Activated T-cell treated with anti-CD3 and anti-CD28 coated beads for 1 hour (primary cell): ENCODE measurements at regions not wholly inside any gene's neighbourhood (a gene's known extent, or its start where the extent isn't known, plus 50 kb on each side); places are given as distances from the start of the nearest gene placed in this dataset.

ENCODE experiments used
- DNase-seq: peaks from one replicate; pipeline ENCODE4 v3.0.0-alpha.2; 2020; ENCODE audit warnings: low read depth

DNA sequence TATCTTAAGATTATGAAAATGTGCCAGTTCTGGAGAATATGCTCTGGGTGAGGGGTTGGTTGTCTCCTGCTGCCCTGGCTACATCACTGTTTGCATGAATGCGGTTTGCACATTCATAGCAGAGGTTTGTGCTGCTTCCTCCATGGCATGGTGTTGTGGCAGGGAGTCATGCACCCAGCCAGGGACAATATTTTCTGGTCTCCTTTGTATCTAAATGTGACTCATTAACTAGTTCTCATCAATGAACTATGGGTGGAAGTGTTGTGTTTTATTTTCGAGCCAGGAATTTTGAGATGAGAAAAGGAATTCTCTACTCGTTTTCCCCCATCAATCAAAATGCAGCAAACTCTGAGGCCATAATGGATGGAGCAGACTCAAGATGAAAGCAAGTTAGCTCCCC lies 527.3 kb downstream of the SNAPC1 start:
- DNase-seq, result no peak

DNA sequence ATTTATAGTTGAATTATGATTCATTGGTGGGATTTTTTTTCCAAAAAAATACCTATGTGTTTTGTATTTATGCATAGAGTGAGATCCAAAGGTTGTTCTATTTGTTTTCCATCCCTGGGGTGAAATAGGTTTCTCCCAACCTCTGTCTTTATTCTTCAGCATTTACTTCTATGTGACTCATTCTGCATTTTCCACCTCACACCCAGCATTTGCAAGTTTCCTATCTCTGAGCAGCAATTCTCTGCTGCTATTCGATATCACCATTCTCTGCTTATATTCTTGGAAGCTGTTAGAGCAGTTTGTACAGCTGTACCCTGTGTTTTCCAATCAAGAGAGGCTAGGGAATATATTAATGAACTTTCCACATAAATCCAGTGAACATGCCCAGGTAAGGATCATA lies 538.9 kb downstream of the SNAPC1 start:
- DNase-seq, result no peak

DNA sequence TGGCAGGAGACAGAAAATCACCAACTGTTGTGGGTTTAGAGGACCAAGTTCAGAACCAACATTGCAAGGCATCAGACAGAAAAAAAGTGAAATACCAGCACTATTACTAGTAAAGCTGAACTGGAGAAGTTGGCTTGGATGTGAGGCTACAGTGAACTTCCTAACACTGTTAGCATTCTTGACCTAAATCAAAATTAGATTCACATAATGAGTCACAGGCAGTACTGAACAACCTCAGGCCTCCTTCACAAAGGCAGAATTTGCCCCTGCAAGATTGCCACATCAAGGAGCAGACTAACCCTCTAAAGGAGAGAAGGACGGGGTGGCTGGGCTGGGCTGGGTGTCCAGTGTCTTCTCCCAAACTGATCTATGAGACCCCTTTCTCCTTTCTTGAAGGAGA lies 539.7 kb downstream of the SNAPC1 start:
- DNase-seq, result no peak

DNA sequence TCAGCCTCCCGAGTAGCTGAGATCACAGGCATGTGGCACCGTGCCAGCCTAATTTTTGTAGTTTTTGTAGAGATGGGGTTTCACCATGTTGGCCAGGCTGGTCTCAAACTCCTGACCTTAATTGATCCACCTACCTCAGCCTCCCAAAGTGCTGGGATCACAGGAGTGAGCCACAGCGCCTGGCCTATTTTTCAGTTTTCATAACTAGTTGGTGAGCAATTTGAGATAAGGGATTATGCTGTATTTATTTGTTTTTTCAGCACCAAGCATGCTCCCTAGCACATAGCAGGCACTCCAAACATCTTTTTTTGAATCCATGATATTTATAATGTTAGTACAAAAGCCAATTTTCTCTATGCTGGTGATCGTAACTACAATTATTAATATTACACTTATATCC lies 541.2 kb downstream of the SNAPC1 start:
- DNase-seq, result no peak

DNA sequence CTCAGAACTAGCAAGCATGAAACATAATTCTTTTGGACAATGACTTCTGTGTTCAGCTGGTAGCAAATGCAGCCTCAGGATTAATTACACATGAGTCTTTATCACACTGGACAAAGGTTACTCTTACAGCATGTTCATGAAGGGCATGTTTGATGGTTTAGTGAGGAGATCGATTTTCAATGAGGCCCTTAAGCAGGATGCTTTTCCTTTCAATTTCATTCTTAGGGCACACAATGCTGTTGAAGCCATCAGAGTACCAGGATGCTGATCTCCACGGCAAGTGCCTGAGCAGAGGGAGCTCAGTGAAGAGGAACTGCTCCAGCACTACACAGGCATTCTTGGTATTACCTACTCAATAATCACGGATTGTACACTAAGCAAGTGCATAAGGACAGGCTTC lies 542.0 kb downstream of the SNAPC1 start:
- DNase-seq, result no peak

DNA sequence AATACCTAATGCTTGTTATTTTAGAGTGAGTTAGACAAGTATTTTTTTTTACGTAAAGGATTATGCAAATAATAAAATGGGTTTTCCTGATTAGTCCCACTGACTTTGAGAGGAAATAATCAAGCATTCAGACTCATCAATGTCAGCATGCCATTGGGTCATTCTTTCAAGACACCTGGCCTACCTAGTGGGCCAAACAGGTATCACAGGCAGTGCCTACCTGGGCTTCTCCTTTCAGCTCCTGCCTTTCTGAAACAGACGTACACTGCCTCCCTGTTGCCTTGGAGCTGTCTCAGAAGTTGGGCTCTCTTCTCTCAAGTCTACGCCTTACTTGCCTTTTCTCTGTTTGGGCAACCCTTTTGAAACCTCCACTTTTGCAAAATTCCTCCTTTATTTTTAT lies 545.6 kb downstream of the SNAPC1 start:
- no peak for DNase-seq

DNA sequence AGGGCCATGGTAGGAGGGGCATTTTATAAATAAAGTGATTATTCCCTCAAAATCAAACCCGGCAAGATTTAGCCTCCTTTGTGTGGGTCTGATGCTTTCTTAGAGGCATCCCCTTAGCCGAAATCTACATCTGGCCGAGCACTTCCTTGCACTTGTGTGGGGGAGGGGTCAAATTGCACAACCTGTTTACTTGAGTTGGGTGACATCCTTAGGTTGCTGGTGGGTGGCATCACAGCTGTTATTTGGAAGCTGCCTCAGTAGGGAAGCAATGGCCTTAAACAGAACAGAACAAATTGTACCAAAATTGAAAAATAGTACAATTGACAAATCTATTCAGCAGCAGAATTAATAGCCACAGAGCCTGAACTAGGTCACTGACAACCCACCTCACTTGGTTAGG lies 546.1 kb downstream of the SNAPC1 start:
- DNase-seq, result no peak

DNA sequence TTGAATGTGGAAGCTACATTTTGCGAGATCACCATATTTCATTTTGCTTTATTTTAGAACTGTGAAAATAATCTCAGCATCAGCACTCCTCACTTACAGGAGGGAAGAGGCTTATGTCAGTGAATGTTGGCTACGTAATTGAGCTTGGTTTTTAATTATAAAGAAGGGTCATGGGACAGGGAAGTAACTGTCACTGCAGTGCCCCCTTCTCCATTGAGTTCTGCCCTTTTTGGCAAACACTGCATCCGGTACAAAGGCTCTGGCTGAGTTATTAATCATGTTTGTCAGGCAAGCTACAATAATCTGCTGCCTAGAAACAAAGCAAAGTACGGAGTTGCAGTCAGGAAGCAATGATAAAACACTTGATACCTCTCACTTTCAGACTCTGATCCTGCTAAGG lies 546.7 kb downstream of the SNAPC1 start:
- DNase-seq, result no peak

DNA sequence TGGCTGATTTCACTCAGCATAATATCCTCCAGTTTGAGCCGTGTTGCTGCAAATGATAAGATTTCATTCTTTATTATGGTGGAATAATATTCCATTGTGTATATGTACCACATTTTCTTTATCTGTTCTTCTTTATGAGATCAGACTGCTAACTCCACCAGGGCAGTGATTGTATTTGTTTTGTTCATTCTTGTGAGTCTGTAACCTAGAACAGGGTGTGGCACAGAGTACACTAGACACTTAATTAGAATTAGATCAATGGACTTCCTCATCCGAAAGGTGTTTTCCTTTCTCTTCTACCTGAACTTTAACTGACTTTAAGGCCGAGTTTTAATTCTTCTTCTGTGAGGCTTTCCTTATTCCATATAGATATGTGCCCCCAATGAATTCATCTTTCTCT lies 551.0 kb downstream of the SNAPC1 start:
- no peak for DNase-seq

DNA sequence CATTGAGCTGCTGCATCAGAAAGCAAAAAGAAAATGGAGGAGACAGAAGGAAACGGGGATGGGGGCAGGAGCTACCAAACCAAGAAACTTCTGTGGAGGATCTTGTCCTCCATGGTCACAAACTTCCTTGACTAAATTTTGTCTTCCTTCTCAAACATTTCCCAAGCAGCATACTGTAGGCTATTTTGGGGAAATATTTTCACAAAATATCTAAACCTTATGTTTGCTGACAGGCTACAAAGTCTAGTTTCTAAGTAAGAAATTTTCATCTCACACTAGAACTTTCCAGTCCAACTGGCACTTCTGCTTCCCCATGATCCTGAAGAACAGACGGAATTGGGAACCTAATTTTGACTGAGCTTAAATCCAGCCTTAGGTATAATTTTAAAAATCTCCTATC lies 552.0 kb downstream of the SNAPC1 start:
- no peak for DNase-seq

DNA sequence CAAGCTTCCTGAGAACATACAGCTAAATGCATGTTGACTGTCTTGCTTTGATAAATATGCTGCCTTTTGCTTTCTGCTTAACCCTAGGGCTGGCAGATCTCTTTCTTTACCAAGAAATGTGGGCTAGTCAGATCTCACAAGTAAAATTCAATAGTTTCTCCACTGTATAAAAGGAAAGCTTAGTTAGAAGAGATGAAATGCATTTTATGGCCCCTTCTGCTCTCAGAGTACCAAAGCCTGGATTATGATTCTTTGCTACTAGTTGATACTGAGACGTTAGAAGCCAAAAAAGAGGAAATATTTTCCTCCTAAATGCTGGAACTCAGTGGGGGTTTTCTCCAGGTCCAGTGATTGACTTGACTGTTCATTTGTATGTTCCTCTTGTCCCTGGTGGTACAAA lies 552.7 kb downstream of the SNAPC1 start:
- DNase-seq, result no peak

DNA sequence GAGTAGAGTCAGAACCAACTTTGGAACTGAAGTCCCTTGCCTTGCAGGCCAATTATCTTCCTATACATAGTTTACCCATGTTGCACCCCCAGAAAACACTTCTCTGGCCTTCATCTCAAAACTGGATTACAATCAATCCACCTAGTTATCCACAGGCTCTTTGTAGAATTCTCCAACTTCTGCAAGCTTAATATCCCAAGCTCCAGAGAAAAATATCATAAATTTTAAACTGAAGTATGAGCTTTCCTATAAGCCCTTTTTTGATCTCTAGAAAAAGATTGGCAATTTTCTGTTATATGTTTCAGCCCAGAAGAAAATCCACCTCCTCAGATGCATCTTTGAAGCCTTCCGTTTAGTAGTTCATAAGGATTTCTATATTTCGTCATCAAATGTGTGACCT lies 553.4 kb downstream of the SNAPC1 start:
- DNase-seq, result no peak

DNA sequence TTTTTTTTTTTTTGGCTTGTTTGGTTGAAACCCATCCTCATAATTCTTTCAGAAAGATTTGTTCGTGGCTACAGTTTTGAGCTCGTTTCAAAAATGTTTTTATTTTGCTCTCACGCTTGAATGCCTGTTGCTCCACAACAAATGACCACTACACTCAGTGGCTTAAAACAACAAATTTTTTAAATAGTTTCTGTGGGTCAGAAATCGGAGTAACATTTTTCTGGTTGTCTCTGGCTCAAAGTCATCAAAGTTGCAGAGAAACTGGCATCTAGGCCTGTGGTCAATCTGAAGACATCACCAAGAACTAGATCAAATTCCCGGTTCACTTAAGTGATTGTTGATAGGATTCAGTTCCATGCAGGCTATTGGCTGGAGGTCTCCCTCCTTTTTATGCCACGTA lies 560.0 kb downstream of the SNAPC1 start:
- DNase-seq, result no peak

DNA sequence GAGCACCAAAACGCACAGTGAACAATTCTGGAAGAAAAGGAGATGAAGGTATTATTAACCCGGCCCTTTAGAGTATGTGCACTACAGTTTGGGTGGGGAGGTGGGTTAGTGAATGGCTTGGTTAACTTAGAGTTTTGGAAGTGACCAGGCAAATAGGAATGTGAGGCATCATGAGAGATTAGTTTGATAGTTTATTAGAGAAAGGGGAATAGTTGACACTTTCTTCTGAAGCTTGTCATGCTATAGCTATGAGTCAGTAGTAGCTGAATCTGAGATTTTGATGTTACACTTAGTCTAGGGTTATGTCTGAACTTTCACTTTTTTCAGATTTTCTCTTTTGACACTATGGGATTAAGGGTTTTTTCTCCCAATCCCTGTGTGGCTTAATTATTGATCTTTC lies 567.2 kb downstream of the SNAPC1 start:
- DNase-seq, result no peak

DNA sequence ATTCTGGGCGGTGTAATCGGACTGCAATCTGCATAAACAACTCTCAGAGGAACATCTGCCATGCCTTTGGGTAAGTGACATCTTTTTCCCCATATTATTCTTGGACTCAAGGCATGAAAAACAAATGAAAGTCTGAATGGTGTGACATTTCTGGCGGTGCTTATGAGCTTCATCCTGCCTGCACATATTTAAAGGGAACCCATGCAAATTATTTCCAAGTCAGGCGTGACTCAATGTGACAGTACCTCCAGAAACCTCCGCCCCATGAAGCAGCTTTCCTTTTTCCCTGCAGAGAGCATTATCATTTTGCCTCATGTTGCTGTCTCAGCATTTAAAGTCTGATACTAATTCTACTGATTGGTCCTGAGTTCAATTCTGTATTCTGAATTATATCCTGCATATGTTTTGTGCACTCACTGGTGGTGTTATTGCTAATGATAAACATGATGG lies 585.4 kb downstream of the SNAPC1 start:
- DNase-seq, result no peak

DNA sequence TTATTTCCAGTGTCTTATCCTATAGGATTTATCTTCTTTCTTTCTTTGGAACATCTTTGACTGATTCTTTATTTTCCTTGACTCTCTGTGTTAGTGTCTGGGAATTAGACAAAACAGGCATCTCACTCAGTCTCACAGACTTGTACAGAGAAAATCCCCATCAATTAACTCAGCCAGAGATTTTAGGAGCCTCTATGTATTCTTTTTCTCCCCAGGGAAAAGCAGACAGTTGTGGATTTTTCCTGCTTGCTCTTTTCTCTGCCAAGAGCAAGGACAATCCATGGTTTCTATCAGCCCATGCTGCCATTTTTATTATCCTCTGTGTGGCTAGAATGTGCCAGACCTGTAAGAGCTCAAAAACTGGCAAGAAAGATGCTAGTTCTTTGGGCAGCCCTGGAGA lies 595.1 kb downstream of the SNAPC1 start:
- DNase-seq, result no peak

DNA sequence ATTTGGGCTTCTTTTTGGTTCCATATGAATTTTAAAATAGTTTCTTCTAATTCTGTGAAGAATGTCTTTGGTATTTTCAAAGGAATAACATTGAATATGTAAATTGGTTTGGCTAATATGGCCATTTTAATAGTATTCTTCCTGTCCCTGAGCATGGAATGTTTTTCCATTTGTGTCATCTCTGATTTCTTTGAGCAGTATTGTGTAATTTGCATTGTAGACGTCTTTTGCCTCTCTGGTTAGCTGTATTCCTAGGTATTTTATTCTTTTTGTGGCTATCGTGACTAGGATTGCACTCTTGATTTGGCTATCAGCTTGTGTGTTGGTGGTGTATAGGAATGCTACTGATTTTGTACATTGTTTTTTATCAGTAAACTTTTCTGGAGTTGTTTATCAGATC lies 601.9 kb downstream of the SNAPC1 start:
- DNase-seq, result no peak

DNA sequence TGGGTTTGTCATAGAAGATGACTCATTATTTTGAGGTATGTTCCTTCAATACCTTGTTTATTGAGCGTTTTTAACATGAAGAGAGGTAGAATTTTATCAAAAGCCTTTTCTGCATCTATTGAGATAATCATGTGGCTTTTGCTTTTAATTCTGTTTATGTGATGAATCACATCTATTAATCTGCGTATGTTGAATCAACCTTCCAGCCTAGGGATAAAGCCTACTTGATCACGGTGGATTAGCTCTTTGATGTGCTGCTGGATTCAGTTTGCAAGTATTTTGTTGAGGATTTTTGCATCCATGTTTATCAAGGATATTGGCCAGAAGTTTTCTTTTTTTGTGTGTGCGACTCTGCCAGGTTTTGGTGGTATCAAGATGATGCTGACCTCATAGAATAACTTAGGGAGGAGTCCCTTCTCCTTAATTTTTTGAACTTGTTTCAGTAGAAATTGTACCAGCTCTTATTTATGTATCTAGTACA lies 602.6 kb downstream of the SNAPC1 start:
- no peak for DNase-seq

DNA sequence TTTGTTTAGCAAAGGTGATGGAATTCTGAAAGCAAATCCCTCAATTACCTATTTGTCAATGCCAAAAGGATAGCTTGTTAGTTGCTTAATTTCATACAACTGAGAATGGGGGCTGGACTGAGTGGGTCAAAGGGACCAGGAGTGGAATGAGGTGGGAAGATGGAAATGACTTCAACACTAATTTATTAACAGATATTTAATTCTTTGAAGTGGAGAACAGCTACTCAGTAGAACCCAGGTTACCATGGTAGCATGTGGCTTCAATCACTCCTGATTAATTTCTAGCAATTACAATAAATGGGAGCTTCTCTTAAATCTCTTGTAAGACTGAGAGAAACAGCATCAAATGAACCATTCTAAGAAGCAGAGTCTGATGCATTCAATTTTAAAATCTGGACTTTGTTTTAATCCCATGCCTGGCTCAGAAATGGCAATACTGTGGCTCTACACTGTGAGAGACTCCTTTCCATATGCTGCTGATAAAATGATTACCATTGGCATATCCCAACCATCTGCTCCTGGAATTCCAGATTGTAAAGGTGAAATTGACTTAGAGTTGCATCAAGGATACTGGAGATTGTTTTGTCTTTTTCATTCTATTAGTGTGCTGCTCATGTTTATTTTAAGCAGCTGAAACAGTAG lies 607.8 kb downstream of the SNAPC1 start:
- DNase-seq, result no peak

DNA sequence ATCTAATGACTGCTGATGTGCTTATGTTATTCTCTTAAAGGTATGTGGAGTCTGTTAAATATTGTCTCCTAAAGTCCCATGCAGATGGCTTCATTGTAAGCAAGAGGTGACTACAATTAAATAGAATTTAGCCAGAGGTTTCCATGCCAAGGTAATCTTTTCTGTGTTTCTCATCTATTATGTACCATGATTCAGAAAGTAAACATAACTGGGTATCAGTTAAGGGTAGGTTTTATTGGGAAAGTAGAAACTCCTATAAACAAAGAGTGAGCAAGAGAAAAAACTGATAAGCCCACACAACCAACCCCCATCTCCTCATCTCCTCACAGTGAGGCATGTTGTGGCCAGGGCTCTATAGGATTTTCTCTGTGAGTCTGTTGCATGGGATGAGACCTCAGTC lies 611.7 kb downstream of the SNAPC1 start:
- DNase-seq, result no peak

DNA sequence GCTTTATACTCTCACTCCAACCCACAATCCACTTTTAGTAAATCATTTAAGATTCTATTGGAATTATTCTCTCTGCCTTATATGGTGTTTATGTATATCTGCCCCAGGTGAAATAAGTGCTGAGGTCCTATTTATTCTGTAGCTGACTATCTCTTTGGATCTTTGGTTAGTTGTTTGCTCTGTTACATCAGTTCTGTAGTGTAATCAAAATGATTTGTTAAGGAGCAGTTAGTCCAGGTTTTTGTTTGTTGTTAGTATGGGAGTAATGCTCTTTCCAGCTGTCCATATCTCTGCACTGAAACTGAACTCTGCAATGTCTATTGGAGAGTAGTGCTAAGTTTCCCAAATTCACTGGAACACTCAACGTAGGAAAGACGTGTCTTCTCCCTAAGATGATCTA lies 615.8 kb downstream of the SNAPC1 start:
- no peak for DNase-seq

DNA sequence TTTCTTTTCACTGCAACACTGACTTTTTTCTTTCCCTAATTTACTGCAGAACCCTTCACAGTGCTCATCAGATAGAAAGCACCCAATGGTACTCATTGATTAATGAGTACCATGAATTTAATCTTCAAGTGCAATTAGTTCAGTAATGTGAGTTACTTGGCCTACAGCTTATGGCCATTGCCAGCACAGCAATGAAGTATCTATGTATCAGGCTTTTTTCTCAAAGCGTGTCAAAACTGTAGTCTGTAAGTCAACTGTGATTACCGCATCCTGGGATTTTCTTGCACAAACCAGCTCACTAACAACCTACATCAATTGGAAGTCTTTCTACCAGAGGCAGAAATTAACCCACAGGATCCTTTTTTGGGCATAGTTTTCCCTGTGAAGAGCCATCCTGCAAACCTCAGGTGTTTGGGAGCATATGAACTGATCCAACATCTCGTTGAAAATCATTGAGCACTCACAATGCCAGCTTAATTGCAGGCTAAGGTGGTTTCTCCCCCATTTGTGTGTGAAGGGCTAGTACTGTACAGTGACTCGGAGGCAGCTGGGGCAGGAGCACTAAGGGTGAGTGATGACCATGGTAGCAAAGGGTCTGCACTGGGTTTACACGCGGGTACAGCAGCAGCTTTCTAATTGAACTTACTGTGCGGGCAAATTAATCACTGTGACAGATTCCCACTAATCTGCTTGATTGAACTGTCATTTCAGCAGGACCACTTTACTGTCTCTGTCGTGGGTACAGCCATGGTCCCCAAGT lies 619.3 kb downstream of the SNAPC1 start:
- DNase-seq, result no peak

DNA sequence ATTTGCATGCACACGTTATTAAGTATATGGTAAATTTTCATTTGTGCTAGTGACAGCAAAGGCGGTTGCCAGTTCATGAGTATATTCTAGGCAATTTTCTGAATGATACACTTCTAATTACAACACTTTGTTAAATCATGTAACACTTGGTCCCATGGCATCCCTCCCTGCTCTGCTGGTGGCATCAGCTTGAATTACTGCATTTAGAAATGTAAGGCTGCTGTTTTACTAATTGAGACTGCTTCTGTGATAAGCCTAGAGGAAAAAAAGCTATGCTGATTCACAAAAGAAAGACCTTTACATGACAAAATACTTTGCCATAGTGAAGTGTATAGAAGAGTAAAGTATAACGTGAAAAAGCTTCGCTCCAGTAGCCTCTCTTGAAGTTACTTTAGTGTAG lies 636.1 kb downstream of the KCNH5 start:
- no peak for DNase-seq
